Lung (tissue), 11 donors: ENCODE measurements at regions not wholly inside any gene's neighbourhood (a gene's known extent, or its start where the extent isn't known, plus 50 kb on each side); places are given as distances from the start of the nearest gene placed in this dataset.

Experiments
- ATAC-seq: fragments of 200-7000 bp; cut with Tn5 transposase; one replicate; pipeline ENCODE4 v1.9.1; 2020; ENCODE audit warnings: moderate number of reproducible peaks; ENCODE audit not compliant: insufficient read depth, low FRiP score
- DNase-seq, 3 donors: peaks; one replicate each; pipeline ENCODE4 v3.0.0-alpha.2; 2013 to 2017
- H3K27ac ChIP-seq, 2 donors: one replicate each; pipeline ENCODE4 v1.5.1; 2013; ENCODE audit warnings: mild to moderate bottlenecking in 2 of 2, moderate library complexity in 2 of 2, control low read depth in 1 of 2, inconsistent platforms in 1 of 2, low read depth in 1 of 2, low read length in 1 of 2
- H3K27me3 ChIP-seq, 3 donors: one replicate each; pipeline ENCODE4 v1.5.1; 2013; ENCODE audit warnings: low read length in 2 of 3; ENCODE audit not compliant: control insufficient read depth in 3 of 3, insufficient read depth in 3 of 3
- H3K36me3 ChIP-seq, 4 donors: one replicate each; pipeline ENCODE4 v1.5.1; 2013; ENCODE audit warnings: low read length in 4 of 4, mild to moderate bottlenecking in 1 of 4, moderate library complexity in 1 of 4; ENCODE audit not compliant: control insufficient read depth in 4 of 4, insufficient read depth in 4 of 4
- H3K4me1 ChIP-seq, 5 donors: one replicate each; pipeline ENCODE4 v1.5.1; 2013; ENCODE audit warnings: low read length in 5 of 5, mild to moderate bottlenecking in 2 of 5, moderate library complexity in 1 of 5; ENCODE audit not compliant: control insufficient read depth in 5 of 5, insufficient read depth in 5 of 5
- H3K4me3 ChIP-seq: one replicate; pipeline ENCODE4 v1.5.1; 2013; ENCODE audit warnings: mild to moderate bottlenecking, control low read depth, moderate library complexity
- H3K9ac ChIP-seq, 2 donors: one replicate each; pipeline ENCODE4 v1.5.1; 2013; ENCODE audit warnings: low read length in 2 of 2, control low read depth in 1 of 2; ENCODE audit not compliant: insufficient read depth in 1 of 2
- H3K9me3 ChIP-seq, 4 donors: one replicate each; pipeline ENCODE4 v1.5.1; 2013; ENCODE audit warnings: low read length in 3 of 4, mild to moderate bottlenecking in 1 of 4, moderate library complexity in 1 of 4; ENCODE audit not compliant: control insufficient read depth in 4 of 4, insufficient read depth in 3 of 4
- CTCF ChIP-seq: IDR thresholded peaks from 2 replicates; pipeline ENCODE4 v1.5.1; 2012; ENCODE audit warnings: mild to moderate bottlenecking; ENCODE audit errors: control extremely low read depth, extremely low read depth
- WGBS, 2 donors: extraction: QIAGEN DNeasy Blood & Tissue Kit; methylation state at CpG; one replicate each; pipeline ENCODE4 v1.1.7; 2013; 5-methylcytosine and 5-hydroxymethylcytosine counted together
- donor health status: control.
- donor health status: control.
- donor health status: Bipolar disorder and iron deficiency.
- donor health status: healthy.
- donor health status: DM: yes; HTN: yes; CAD: no.

GRCh38 chr9:91060520-91061343 lies 259.1 kb downstream of the SYK start:
- Histone ChIP-seq H3K9ac (no peak overlapping the region), H3K4me3 (no peak overlapping the region), H3K27ac (peak overlapping the region; percentile 3 to 69), H3K4me1 (peaks cover 0 to 28% (median 14%) of the 10 kb centered on the region in 5 donors), H3K36me3 (no peaks in the 10 kb centered on the region), H3K9me3 (no peaks in the 10 kb centered on the region), H3K27me3 (no peaks in the 10 kb centered on the region)
- DNase-seq (peak; percentile 84 to 97 (median 97)), ATAC-seq (peak; percentile 76)
- WGBS, 2 donors = 10 to 18% methylated on average over 8 of the region's 8 CpGs
- TF ChIP-seq CTCF = no peak

GRCh38 chr9:91061506-91061905 lies 259.9 kb downstream of the SYK start:
- TF ChIP-seq CTCF = no peak
- Histone ChIP-seq H3K36me3 (no peaks in the 10 kb centered on the region), H3K9ac (peak overlapping the region in 1 of 2 donors; percentile 51), H3K27ac (peak overlapping the region in 1 of 2 donors; percentile 21), H3K9me3 (no peaks in the 10 kb centered on the region), H3K4me1 (peaks cover 0 to 28% (median 14%) of the 10 kb centered on the region in 5 donors), H3K4me3 (no peak overlapping the region), H3K27me3 (no peaks in the 10 kb centered on the region)
- DNase-seq (no peak), ATAC-seq (no peak)
- 78 to 85% methylated on average over 2 of the region's 2 CpGs for WGBS, 2 donors

- WGBS, 2 donors = 79 to 80% methylated on average over 2 of the region's 2 CpGs
- no peak overlapping the region for H3K9ac ChIP-seq
- TF ChIP-seq CTCF = no peak
- no peak overlapping the region for H3K4me3 ChIP-seq
- ATAC-seq (no peak), DNase-seq (peak in 1 of 3 donors; percentile 46)
- H3K9me3 ChIP-seq = no peaks in the 10 kb centered on the region
- no peaks in the 10 kb centered on the region for H3K27me3 ChIP-seq
- H3K36me3 ChIP-seq = no peaks in the 10 kb centered on the region
- H3K4me1 ChIP-seq = peaks cover 0 to 28% (median 14%) of the 10 kb centered on the region in 5 donors
- no peak overlapping the region for H3K27ac ChIP-seq
Observed at GRCh38 chr9:91062281-91062680, 260.7 kb downstream of the SYK start.
